ENCODE measurements at regions not wholly inside any gene's neighbourhood (a gene's known extent, or its start where the extent isn't known, plus 50 kb on each side); places are given as distances from the start of the nearest gene placed in this dataset.

- no peaks in the 10 kb centered on the region for H3K27me3 ChIP-seq (replicated peaks in 1 of 4; ENCODE audit: control extremely low read depth in 1 of 4, control insufficient read depth in 3 of 4, insufficient read depth in 4 of 4, low read length in 3 of 4)
- no peak overlapping the region for H3K9ac ChIP-seq (ENCODE audit: low read length)
- no peaks in the 10 kb centered on the region for H3K27me3 Mint-ChIP-seq
- ChIA-PET CTCF (no interaction called here), POLR2A (no interaction called here)
- DNase-seq: no peak
- H3K27ac Mint-ChIP-seq: no peak overlapping the region
- no peaks in the 10 kb centered on the region for H3K36me3 ChIP-seq (replicated peaks in 1 of 2; ENCODE audit: control extremely low read depth in 1 of 2, control insufficient read depth in 1 of 2, extremely low read depth in 1 of 2, insufficient read depth in 2 of 2, low read length in 1 of 2)
- H3K27ac ChIP-seq (ENCODE audit: low read length in 2 of 2): no peak overlapping the region
- no peak overlapping the region for H2AFZ ChIP-seq (ENCODE audit: insufficient read depth, low read depth, low read length, poor library complexity, severe bottlenecking)
- H3K4me1 Mint-ChIP-seq: no peaks in the 10 kb centered on the region
- no CpG with 5 or more reads among the region's 3 CpGs for WGBS (ENCODE audit: insufficient coverage)
- H3K79me2 ChIP-seq (ENCODE audit: control insufficient read depth, insufficient read depth, low read length): no peaks in the 10 kb centered on the region
- no peaks in the 10 kb centered on the region for H4K20me1 ChIP-seq (ENCODE audit: control insufficient read depth, insufficient read depth, low read length, poor library complexity, severe bottlenecking)
- no peak for ATAC-seq (ENCODE audit: low read depth)
- intact Hi-C loops (cut with micrococcal nuclease): no loop called here
- H3K9me3 ChIP-seq (ENCODE audit: control extremely low read depth in 1 of 3, control insufficient read depth in 2 of 3, insufficient read depth in 1 of 3, low read length in 2 of 3): no peaks in the 10 kb centered on the region
- TF ChIP-seq, protein P1, sequence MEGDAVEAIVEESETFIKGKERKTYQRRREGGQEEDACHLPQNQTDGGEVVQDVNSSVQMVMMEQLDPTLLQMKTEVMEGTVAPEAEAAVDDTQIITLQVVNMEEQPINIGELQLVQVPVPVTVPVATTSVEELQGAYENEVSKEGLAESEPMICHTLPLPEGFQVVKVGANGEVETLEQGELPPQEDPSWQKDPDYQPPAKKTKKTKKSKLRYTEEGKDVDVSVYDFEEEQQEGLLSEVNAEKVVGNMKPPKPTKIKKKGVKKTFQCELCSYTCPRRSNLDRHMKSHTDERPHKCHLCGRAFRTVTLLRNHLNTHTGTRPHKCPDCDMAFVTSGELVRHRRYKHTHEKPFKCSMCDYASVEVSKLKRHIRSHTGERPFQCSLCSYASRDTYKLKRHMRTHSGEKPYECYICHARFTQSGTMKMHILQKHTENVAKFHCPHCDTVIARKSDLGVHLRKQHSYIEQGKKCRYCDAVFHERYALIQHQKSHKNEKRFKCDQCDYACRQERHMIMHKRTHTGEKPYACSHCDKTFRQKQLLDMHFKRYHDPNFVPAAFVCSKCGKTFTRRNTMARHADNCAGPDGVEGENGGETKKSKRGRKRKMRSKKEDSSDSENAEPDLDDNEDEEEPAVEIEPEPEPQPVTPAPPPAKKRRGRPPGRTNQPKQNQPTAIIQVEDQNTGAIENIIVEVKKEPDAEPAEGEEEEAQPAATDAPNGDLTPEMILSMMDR (IDR thresholded peaks at IDR 0.05): no peak
- no peak for TF ChIP-seq EZH2 (IDR thresholded peaks at IDR 0.05; ENCODE audit: borderline replicate concordance, insufficient read depth, low read depth, low read length, poor library complexity, severe bottlenecking)
- H3K4me1 ChIP-seq (ENCODE audit: control insufficient read depth in 2 of 2, insufficient read depth in 2 of 2, low read length in 2 of 2): no peaks in the 10 kb centered on the region
- no peaks in the 10 kb centered on the region for H3K9me3 Mint-ChIP-seq (ENCODE audit: insufficient read depth)
- no peak overlapping the region for H3K4me3 ChIP-seq (ENCODE audit: control extremely low read depth in 1 of 5, extremely low read depth in 1 of 5, insufficient read depth in 1 of 5, low read depth in 2 of 5, low read length in 4 of 5)
- no peak overlapping the region for H3K4me3 Mint-ChIP-seq
- no peak overlapping the region for H3K4me2 ChIP-seq (replicated peaks; ENCODE audit: low read depth, low read length, poor library complexity, severe bottlenecking)
Measured at GRCh38 chr6:47141171-47141570, 99.0 kb upstream of the ADGRF1 start.

GRCh38 chr6:47138046-47138445 is 95.9 kb upstream of the ADGRF1 start:
- Histone ChIP-seq H3K4me2 (replicated peaks; ENCODE audit: low read depth, low read length, poor library complexity, severe bottlenecking) (no peak overlapping the region), H3K4me3 (ENCODE audit: control extremely low read depth in 1 of 5, extremely low read depth in 1 of 5, insufficient read depth in 1 of 5, low read depth in 2 of 5, low read length in 4 of 5) (no peak overlapping the region), H3K36me3 (replicated peaks in 1 of 2; ENCODE audit: control extremely low read depth in 1 of 2, control insufficient read depth in 1 of 2, extremely low read depth in 1 of 2, insufficient read depth in 2 of 2, low read length in 1 of 2) (no peaks in the 10 kb centered on the region), H3K4me1 (ENCODE audit: control insufficient read depth in 2 of 2, insufficient read depth in 2 of 2, low read length in 2 of 2) (no peaks in the 10 kb centered on the region), H4K20me1 (ENCODE audit: control insufficient read depth, insufficient read depth, low read length, poor library complexity, severe bottlenecking) (no peaks in the 10 kb centered on the region), H3K9ac (ENCODE audit: low read length) (no peak overlapping the region), H3K79me2 (ENCODE audit: control insufficient read depth, insufficient read depth, low read length) (no peaks in the 10 kb centered on the region), H3K27ac (ENCODE audit: low read length in 2 of 2) (no peak overlapping the region), H3K9me3 (ENCODE audit: control extremely low read depth in 1 of 3, control insufficient read depth in 2 of 3, insufficient read depth in 1 of 3, low read length in 2 of 3) (no peaks in the 10 kb centered on the region), H3K27me3 (replicated peaks in 1 of 4; ENCODE audit: control extremely low read depth in 1 of 4, control insufficient read depth in 3 of 4, insufficient read depth in 4 of 4, low read length in 3 of 4) (no peaks in the 10 kb centered on the region), H2AFZ (ENCODE audit: insufficient read depth, low read depth, low read length, poor library complexity, severe bottlenecking) (no peak overlapping the region)
- H3K4me3 Mint-ChIP-seq: no peak overlapping the region
- TF ChIP-seq, protein P1 (IDR thresholded peaks at IDR 0.05): no peak
- no peak for TF ChIP-seq EZH2 (IDR thresholded peaks at IDR 0.05; ENCODE audit: borderline replicate concordance, insufficient read depth, low read depth, low read length, poor library complexity, severe bottlenecking)
- peaks cover 3% of the 10 kb centered on the region for H3K4me1 Mint-ChIP-seq
- ChIA-PET CTCF (no interaction called here), POLR2A (no interaction called here)
- no peak for ATAC-seq (ENCODE audit: low read depth)
- 78% methylated on average over 6 of the region's 6 CpGs for WGBS (ENCODE audit: insufficient coverage)
- no peaks in the 10 kb centered on the region for H3K27me3 Mint-ChIP-seq
- intact Hi-C loops (cut with micrococcal nuclease): no loop called here
- no peak for DNase-seq
- no peaks in the 10 kb centered on the region for H3K9me3 Mint-ChIP-seq (ENCODE audit: insufficient read depth)
- no peak overlapping the region for H3K27ac Mint-ChIP-seq

All from B cell (primary cell).